ENCODE measurements at regions not wholly inside any gene's neighbourhood (a gene's known extent, or its start where the extent isn't known, plus 50 kb on each side); places are given as distances from the start of the nearest gene placed in this dataset.

DNA sequence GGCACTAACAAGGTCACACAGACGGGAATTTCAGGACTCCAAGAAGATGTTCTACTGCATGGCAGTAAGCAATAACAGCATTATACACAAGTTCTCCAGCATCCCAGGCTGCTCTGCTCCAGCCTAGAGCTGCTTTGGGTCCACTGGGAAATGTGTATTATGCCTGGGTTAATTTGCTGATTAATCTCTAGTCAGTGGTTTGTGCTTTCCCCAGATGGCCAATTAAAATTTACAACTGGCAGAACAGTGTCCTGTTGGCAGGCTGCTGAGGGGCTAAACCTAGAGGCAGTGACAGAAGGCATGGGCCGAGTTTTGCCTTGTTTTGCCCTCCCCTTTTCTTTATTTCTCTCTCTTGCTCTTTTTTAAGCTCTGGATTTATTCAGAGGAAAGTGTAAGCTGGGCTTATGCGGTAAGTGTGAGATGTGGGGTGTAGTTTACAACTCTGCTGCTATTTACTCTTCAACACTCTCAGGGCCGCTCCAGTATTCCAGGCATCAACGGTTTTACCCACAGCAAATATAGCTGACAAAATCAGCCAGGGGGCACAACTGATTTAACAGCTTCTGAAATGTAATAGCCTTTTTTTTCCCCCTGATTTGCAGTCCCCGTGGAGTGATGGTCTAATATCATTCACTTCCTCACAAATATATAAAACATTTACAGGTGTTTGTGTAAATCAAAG, 348.0 kb downstream of the GPD2 start:
- TF ChIP-seq FOXM1 (IDR thresholded peaks at IDR 0.05; ENCODE audit: borderline replicate concordance, low read depth) (no peak), TAF1 (IDR thresholded peaks at IDR 0.05; ENCODE audit: low read depth) (no peak), EP300 (IDR thresholded peaks at IDR 0.05; ENCODE audit: borderline replicate concordance) (no peak), NFIC (IDR thresholded peaks at IDR 0.05) (no peak), ZBTB7A (IDR thresholded peaks at IDR 0.05; ENCODE audit: low read depth) (no peak), RAD21 (IDR thresholded peaks at IDR 0.05; ENCODE audit: low read depth) (no peak)
- TF ChIP-seq, protein P1, sequence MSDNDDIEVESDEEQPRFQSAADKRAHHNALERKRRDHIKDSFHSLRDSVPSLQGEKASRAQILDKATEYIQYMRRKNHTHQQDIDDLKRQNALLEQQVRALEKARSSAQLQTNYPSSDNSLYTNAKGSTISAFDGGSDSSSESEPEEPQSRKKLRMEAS (IDR thresholded peaks at IDR 0.05) = no peak

DNA sequence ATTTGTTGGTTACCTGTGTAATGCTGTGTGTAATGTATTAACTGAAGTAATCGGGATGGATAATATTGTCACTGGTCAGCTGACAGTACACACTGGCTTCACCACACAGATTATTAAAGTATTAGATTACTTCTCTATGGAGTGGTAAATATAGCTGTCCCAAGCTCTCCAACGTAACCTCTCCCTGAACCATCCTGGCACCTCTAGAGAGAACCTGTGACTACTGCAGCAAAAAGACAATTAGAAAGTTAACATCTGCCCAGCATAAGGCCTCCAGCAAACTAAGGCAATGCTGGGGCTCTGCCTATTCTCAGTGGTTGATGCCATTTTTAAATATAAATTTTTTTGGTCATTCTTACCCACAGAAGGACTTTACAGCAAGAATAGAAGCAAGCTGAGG, 351.3 kb downstream of the GPD2 start:
- TF ChIP-seq TEAD4 (IDR thresholded peaks at IDR 0.05) = no peak
- TF ChIP-seq FOXM1 (IDR thresholded peaks at IDR 0.05; ENCODE audit: borderline replicate concordance, low read depth) = no peak
- no peak for TF ChIP-seq CEBPB (IDR thresholded peaks at IDR 0.05)
- TF ChIP-seq, protein P2, sequence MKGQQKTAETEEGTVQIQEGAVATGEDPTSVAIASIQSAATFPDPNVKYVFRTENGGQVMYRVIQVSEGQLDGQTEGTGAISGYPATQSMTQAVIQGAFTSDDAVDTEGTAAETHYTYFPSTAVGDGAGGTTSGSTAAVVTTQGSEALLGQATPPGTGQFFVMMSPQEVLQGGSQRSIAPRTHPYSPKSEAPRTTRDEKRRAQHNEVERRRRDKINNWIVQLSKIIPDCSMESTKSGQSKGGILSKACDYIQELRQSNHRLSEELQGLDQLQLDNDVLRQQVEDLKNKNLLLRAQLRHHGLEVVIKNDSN (IDR thresholded peaks at IDR 0.05) = no peak
- TF ChIP-seq, protein P3, sequence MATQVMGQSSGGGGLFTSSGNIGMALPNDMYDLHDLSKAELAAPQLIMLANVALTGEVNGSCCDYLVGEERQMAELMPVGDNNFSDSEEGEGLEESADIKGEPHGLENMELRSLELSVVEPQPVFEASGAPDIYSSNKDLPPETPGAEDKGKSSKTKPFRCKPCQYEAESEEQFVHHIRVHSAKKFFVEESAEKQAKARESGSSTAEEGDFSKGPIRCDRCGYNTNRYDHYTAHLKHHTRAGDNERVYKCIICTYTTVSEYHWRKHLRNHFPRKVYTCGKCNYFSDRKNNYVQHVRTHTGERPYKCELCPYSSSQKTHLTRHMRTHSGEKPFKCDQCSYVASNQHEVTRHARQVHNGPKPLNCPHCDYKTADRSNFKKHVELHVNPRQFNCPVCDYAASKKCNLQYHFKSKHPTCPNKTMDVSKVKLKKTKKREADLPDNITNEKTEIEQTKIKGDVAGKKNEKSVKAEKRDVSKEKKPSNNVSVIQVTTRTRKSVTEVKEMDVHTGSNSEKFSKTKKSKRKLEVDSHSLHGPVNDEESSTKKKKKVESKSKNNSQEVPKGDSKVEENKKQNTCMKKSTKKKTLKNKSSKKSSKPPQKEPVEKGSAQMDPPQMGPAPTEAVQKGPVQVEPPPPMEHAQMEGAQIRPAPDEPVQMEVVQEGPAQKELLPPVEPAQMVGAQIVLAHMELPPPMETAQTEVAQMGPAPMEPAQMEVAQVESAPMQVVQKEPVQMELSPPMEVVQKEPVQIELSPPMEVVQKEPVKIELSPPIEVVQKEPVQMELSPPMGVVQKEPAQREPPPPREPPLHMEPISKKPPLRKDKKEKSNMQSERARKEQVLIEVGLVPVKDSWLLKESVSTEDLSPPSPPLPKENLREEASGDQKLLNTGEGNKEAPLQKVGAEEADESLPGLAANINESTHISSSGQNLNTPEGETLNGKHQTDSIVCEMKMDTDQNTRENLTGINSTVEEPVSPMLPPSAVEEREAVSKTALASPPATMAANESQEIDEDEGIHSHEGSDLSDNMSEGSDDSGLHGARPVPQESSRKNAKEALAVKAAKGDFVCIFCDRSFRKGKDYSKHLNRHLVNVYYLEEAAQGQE (IDR thresholded peaks at IDR 0.05; ENCODE audit: low read depth) = no peak
- TF ChIP-seq NFIC (IDR thresholded peaks at IDR 0.05) = no peak
- TF ChIP-seq RAD21 (IDR thresholded peaks at IDR 0.05; ENCODE audit: low read depth) = no peak
- no peak for TF ChIP-seq CREB1 (IDR thresholded peaks at IDR 0.05; ENCODE audit: low read depth)
- no peak for TF ChIP-seq YY1 (IDR thresholded peaks at IDR 0.05; ENCODE audit: low read depth)
- TF ChIP-seq EP300 (IDR thresholded peaks at IDR 0.05; ENCODE audit: borderline replicate concordance) = no peak
- TF ChIP-seq ZBTB7A (IDR thresholded peaks at IDR 0.05; ENCODE audit: low read depth) = no peak
- TF ChIP-seq, protein P1 (IDR thresholded peaks at IDR 0.05) = no peak
- TF ChIP-seq EGR1 (IDR thresholded peaks at IDR 0.05) = no peak
- no peak for TF ChIP-seq TAF1 (IDR thresholded peaks at IDR 0.05; ENCODE audit: low read depth)
- TF ChIP-seq TCF12 (IDR thresholded peaks at IDR 0.05; ENCODE audit: low read depth) = no peak

DNA sequence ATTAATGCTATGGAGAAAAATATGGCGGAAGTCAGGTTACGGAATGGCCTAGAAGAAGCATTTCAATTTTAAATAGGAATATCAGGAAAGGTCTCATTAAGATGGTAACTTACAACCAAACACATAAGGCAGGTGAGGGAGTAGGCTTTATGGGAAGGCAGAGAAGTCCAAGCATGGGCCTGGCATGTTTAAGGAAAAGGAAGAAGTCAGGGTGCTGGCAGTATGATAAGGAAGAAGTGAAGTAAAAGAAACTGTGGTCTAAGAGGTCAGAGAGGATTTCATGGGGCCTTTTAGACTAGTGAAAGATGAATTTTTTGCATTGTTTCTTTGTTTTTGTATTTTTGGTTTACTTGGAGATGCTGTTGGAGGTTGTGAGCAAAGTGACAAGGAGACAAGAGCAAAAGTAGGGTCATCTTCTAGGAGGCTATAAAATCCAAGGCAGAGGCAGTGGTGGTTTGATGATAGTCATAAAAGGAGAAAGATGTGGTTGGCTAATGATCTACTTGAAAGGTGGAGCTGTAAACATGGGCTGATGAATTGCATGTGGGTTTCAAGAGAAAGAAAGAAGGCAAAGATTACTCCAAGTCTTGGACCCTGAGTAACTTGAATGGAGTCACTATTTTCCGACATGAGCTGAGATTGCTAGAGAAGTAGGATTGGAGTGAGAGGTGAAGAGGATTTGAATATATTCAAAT, 354.3 kb downstream of the GPD2 start:
- no peak for TF ChIP-seq NFIC (IDR thresholded peaks at IDR 0.05)
- no peak for TF ChIP-seq CREB1 (IDR thresholded peaks at IDR 0.05; ENCODE audit: low read depth)

DNA sequence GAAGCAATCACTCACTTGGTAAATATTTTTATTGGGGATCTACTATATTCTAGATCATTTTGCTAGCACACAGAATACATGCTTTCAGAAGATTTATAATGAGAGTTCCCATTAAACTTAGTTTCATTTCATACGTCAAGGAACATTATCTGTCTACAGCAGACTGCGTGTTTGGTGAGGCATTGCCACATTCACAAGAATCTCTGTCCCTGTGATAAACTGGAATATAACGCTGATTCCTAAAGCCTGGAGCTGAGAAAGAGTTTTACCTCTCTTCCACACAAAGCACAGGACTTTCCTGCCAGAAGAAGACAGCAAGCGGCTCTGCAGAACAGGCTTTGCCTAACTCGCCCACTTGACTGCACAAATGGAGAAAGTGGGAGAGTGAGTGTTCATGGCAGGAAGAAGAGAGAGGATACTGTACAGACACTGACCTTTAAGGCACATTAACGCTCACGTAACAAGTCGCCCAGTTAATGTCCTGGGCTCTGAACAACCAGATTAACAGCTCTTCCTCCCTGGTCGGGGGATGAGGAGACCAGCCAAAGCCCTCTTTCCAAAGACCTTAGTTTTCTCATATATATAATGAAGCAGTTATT, 356.2 kb downstream of the GPD2 start:
- TF ChIP-seq, protein P2 (IDR thresholded peaks at IDR 0.05) = no peak
- TF ChIP-seq CEBPB (IDR thresholded peaks at IDR 0.05) (no peak), TCF12 (IDR thresholded peaks at IDR 0.05; ENCODE audit: low read depth) (no peak), YY1 (IDR thresholded peaks at IDR 0.05; ENCODE audit: low read depth) (no peak), CREB1 (IDR thresholded peaks at IDR 0.05; ENCODE audit: low read depth) (no peak), TAF1 (IDR thresholded peaks at IDR 0.05; ENCODE audit: low read depth) (no peak), TEAD4 (IDR thresholded peaks at IDR 0.05) (no peak), EP300 (IDR thresholded peaks at IDR 0.05; ENCODE audit: borderline replicate concordance) (no peak), FOXM1 (IDR thresholded peaks at IDR 0.05; ENCODE audit: borderline replicate concordance, low read depth) (no peak)
- TF ChIP-seq, protein P1 (IDR thresholded peaks at IDR 0.05) = no peak

DNA sequence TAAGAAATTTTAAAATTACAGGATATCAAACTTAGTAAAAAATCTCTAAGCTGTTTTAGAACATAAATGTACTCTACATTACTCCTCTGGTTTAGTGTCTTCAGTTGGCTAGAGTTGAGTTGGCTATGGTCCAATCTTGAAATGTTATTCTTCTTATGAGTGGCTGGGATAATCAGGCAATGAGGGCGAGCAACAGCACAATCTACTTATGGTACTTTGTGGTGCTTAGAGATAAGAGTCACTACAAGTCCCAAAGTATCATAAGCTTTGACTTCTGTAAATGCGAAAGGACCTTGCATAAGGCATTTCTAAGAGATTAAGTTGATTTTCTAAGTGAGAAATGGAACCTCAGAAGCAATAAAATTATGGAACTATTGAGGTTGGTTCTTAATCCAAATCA, 361.7 kb downstream of the GPD2 start:
- no peak for TF ChIP-seq FOXM1 (IDR thresholded peaks at IDR 0.05; ENCODE audit: borderline replicate concordance, low read depth)
- no peak for TF ChIP-seq YY1 (IDR thresholded peaks at IDR 0.05; ENCODE audit: low read depth)
- no peak for TF ChIP-seq TEAD4 (IDR thresholded peaks at IDR 0.05)
- no peak for TF ChIP-seq EP300 (IDR thresholded peaks at IDR 0.05; ENCODE audit: borderline replicate concordance)
- TF ChIP-seq TCF12 (IDR thresholded peaks at IDR 0.05; ENCODE audit: low read depth) = no peak
- TF ChIP-seq, protein P3 (IDR thresholded peaks at IDR 0.05; ENCODE audit: low read depth) = no peak
- no peak for TF ChIP-seq TAF1 (IDR thresholded peaks at IDR 0.05; ENCODE audit: low read depth)
- no peak for TF ChIP-seq EGR1 (IDR thresholded peaks at IDR 0.05)
- TF ChIP-seq ZBTB7A (IDR thresholded peaks at IDR 0.05; ENCODE audit: low read depth) = no peak
